ENCODE measurements at regions not wholly inside any gene's neighbourhood (a gene's known extent, or its start where the extent isn't known, plus 50 kb on each side); places are given as distances from the start of the nearest gene placed in this dataset.

DNA sequence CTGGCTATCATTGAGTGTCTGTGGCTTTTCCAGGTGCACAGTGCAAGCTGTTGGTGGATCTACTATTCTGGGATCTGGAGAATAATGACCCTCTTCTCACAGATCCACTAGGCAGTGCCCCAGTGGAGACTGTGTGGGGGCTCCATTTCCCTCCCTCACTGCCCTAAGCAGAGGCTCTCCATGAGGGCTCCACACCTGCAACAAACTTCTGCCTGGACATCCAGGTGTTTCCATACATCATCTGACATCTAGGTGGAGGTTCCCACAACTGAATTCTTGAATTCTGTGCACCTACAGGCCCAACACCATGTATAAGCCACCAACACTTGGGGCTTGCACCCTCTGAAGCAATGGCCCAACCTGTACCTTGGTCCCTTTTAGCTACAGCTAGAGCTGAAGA, 775.4 kb upstream of the CDH2 start:
- TF ChIP-seq, protein P1, sequence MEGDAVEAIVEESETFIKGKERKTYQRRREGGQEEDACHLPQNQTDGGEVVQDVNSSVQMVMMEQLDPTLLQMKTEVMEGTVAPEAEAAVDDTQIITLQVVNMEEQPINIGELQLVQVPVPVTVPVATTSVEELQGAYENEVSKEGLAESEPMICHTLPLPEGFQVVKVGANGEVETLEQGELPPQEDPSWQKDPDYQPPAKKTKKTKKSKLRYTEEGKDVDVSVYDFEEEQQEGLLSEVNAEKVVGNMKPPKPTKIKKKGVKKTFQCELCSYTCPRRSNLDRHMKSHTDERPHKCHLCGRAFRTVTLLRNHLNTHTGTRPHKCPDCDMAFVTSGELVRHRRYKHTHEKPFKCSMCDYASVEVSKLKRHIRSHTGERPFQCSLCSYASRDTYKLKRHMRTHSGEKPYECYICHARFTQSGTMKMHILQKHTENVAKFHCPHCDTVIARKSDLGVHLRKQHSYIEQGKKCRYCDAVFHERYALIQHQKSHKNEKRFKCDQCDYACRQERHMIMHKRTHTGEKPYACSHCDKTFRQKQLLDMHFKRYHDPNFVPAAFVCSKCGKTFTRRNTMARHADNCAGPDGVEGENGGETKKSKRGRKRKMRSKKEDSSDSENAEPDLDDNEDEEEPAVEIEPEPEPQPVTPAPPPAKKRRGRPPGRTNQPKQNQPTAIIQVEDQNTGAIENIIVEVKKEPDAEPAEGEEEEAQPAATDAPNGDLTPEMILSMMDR (IDR thresholded peaks at IDR 0.05; ENCODE audit: insufficient read depth in 1 of 2, low read depth in 1 of 2, low read length in 1 of 2, severe bottlenecking in 1 of 2, unreplicated experiment in 1 of 2): no peak
- Histone ChIP-seq H3K4me3 (ENCODE audit: low read depth, low read length) (no peak overlapping the region), H3K36me3 (ENCODE audit: control insufficient read depth, insufficient read depth, low read length) (no peaks in the 10 kb centered on the region), H3K27me3 (replicated peaks; ENCODE audit: control insufficient read depth, insufficient read depth, low read length) (no peaks in the 10 kb centered on the region), H3K4me1 (no peaks in the 10 kb centered on the region), H3K9me3 (no peaks in the 10 kb centered on the region)
- H3K4me3 Mint-ChIP-seq (ENCODE audit: unreplicated experiment): no peak overlapping the region
- no peak overlapping the region for H3K27ac Mint-ChIP-seq (ENCODE audit: unreplicated experiment)
- no peak for DNase-seq
- no peaks in the 10 kb centered on the region for H3K36me3 Mint-ChIP-seq (ENCODE audit: insufficient read depth, unreplicated experiment)
- CTCF ChIA-PET: no interaction called here
- no peaks in the 10 kb centered on the region for H3K4me1 Mint-ChIP-seq (ENCODE audit: low read depth, unreplicated experiment)
- intact Hi-C loops (cut with micrococcal nuclease; ENCODE audit: unreplicated experiment): no loop called here
- POLR2A ChIA-PET: no interaction called here
- no peaks in the 10 kb centered on the region for H3K9me3 Mint-ChIP-seq (ENCODE audit: unreplicated experiment)
- no TSS peak for BruUV-seq (replicated peaks)
- H3K27me3 Mint-ChIP-seq (ENCODE audit: insufficient read depth, unreplicated experiment): no peaks in the 10 kb centered on the region

DNA sequence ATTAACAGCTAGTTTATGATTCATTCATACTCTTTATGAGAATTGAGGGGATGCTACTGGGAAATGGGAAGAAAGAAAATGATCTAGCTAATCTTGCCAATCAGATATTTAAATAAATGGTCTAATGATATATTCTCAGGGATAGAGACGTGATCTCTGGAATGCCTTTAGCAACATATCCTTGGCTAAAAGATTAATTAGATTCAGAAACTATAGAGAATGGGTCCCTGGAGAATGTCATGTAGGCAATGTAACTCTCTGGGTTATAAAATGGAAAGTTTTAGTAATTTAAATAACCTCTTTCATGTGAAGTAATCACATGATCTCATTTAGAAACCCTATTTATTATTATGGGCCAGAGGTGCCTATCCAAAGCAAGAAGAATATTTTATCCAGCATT, 771.0 kb upstream of the CDH2 start:
- intact Hi-C loops (cut with micrococcal nuclease; ENCODE audit: unreplicated experiment): no loop called here
- Histone ChIP-seq H3K27me3 (replicated peaks; ENCODE audit: control insufficient read depth, insufficient read depth, low read length) (no peaks in the 10 kb centered on the region), H3K9me3 (no peaks in the 10 kb centered on the region), H3K36me3 (ENCODE audit: control insufficient read depth, insufficient read depth, low read length) (no peaks in the 10 kb centered on the region), H3K4me1 (no peaks in the 10 kb centered on the region), H3K4me3 (ENCODE audit: low read depth, low read length) (no peak overlapping the region)
- CTCF ChIA-PET: no interaction called here
- no peak overlapping the region for H3K27ac Mint-ChIP-seq (ENCODE audit: unreplicated experiment)
- TF ChIP-seq, protein P1 (IDR thresholded peaks at IDR 0.05; ENCODE audit: insufficient read depth in 1 of 2, low read depth in 1 of 2, low read length in 1 of 2, severe bottlenecking in 1 of 2, unreplicated experiment in 1 of 2): no peak
- H3K4me1 Mint-ChIP-seq (ENCODE audit: low read depth, unreplicated experiment): no peaks in the 10 kb centered on the region
- DNase-seq: no peak
- no peaks in the 10 kb centered on the region for H3K27me3 Mint-ChIP-seq (ENCODE audit: insufficient read depth, unreplicated experiment)
- BruUV-seq (replicated peaks): no TSS peak
- no peak overlapping the region for H3K4me3 Mint-ChIP-seq (ENCODE audit: unreplicated experiment)
- POLR2A ChIA-PET: no interaction called here
- H3K9me3 Mint-ChIP-seq (ENCODE audit: unreplicated experiment): no peaks in the 10 kb centered on the region
- H3K36me3 Mint-ChIP-seq (ENCODE audit: insufficient read depth, unreplicated experiment): no peaks in the 10 kb centered on the region

DNA sequence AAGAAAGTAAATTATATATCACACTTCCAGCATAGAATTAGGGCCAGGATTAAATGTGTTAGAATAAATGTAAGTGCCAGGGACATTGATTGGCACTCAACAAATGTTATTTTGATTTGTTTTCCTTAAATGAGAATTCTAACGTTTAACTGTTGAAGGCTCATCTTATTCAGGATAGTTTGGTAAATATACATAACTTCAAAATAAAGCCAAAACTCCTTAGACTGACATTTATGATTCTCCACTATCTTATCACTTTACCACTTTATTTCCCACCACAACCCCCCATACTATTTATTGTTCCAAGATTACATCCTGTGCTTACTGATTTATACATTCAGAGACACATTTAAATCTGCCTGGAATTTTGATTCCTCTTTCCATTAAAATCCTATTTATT, 769.5 kb upstream of the CDH2 start:
- H3K27ac Mint-ChIP-seq (ENCODE audit: unreplicated experiment): no peak overlapping the region
- Histone ChIP-seq H3K27me3 (replicated peaks; ENCODE audit: control insufficient read depth, insufficient read depth, low read length) (no peaks in the 10 kb centered on the region), H3K4me1 (no peaks in the 10 kb centered on the region), H3K4me3 (ENCODE audit: low read depth, low read length) (no peak overlapping the region), H3K9me3 (no peaks in the 10 kb centered on the region), H3K36me3 (ENCODE audit: control insufficient read depth, insufficient read depth, low read length) (no peaks in the 10 kb centered on the region)
- POLR2A ChIA-PET: no interaction called here
- CTCF ChIA-PET: no interaction called here
- intact Hi-C loops (cut with micrococcal nuclease; ENCODE audit: unreplicated experiment): no loop called here
- no peaks in the 10 kb centered on the region for H3K4me1 Mint-ChIP-seq (ENCODE audit: low read depth, unreplicated experiment)
- no TSS peak for BruUV-seq (replicated peaks)
- TF ChIP-seq, protein P1 (IDR thresholded peaks at IDR 0.05; ENCODE audit: insufficient read depth in 1 of 2, low read depth in 1 of 2, low read length in 1 of 2, severe bottlenecking in 1 of 2, unreplicated experiment in 1 of 2): no peak
- H3K27me3 Mint-ChIP-seq (ENCODE audit: insufficient read depth, unreplicated experiment): no peaks in the 10 kb centered on the region
- H3K9me3 Mint-ChIP-seq (ENCODE audit: unreplicated experiment): no peaks in the 10 kb centered on the region
- H3K4me3 Mint-ChIP-seq (ENCODE audit: unreplicated experiment): no peak overlapping the region
- no peaks in the 10 kb centered on the region for H3K36me3 Mint-ChIP-seq (ENCODE audit: insufficient read depth, unreplicated experiment)
- DNase-seq: no peak
